GM23248 (cell line): ENCODE measurements at regions not wholly inside any gene's neighbourhood (a gene's known extent, or its start where the extent isn't known, plus 50 kb on each side); places are given as distances from the start of the nearest gene placed in this dataset.

Experiments used
- EZH2 ChIP-seq: fragments of 200-600 bp; sonication (generic); IDR thresholded peaks from 2 replicates; pipeline ENCODE4 v1.6.1; 2018; ENCODE audit warnings: antibody characterized with exemption, mild to moderate bottlenecking; ENCODE audit not compliant: insufficient read depth, poor library complexity, severe bottlenecking
- EZH2phosphoT487 ChIP-seq: fragments of 200-600 bp; sonication (generic); IDR thresholded peaks from 2 replicates; pipeline ENCODE4 v1.6.1; 2018; ENCODE audit warnings: antibody characterized with exemption, moderate library complexity, mild to moderate bottlenecking, low read depth; ENCODE audit not compliant: insufficient read depth

GRCh38 chr3:103866113-103866512, 1431.3 kb downstream of the ZPLD1 start:
- TF ChIP-seq EZH2 (no peak), EZH2phosphoT487 (no peak)
